B cell (primary cell): ENCODE measurements at regions not wholly inside any gene's neighbourhood (a gene's known extent, or its start where the extent isn't known, plus 50 kb on each side); places are given as distances from the start of the nearest gene placed in this dataset.

ENCODE experiments used
- CTCF ChIP-seq: fragments of 200-600 bp; IDR thresholded peaks from one replicate; pipeline ENCODE4 v1.8.0; 2022; ENCODE audit warnings: antibody characterized with exemption, mild to moderate bottlenecking
- EZH2 ChIP-seq: IDR thresholded peaks from 2 replicates; pipeline ENCODE4 v1.6.1; 2012; ENCODE audit warnings: borderline replicate concordance, low read depth, mild to moderate bottlenecking, moderate library complexity, low read length; ENCODE audit not compliant: insufficient read depth, poor library complexity, severe bottlenecking

- TF ChIP-seq CTCF (no peak), EZH2 (no peak)
These were observed 425.7 kb upstream of the ARID1B start for GRCh38 chr6:156351346-156351966.
